Lung (tissue), 11 donors: ENCODE measurements at regions not wholly inside any gene's neighbourhood (a gene's known extent, or its start where the extent isn't known, plus 50 kb on each side); places are given as distances from the start of the nearest gene placed in this dataset.

ENCODE experiments used
- ATAC-seq: fragments of 200-7000 bp; cut with Tn5 transposase; one replicate; pipeline ENCODE4 v1.9.1; 2020; ENCODE audit warnings: moderate number of reproducible peaks; ENCODE audit not compliant: insufficient read depth, low FRiP score
- DNase-seq, 3 donors: peaks; one replicate each; pipeline ENCODE4 v3.0.0-alpha.2; 2013 to 2017
- H3K27ac ChIP-seq, 2 donors: one replicate each; pipeline ENCODE4 v1.5.1; 2013; ENCODE audit warnings: mild to moderate bottlenecking in 2 of 2, moderate library complexity in 2 of 2, control low read depth in 1 of 2, inconsistent platforms in 1 of 2, low read depth in 1 of 2, low read length in 1 of 2
- H3K27me3 ChIP-seq, 3 donors: one replicate each; pipeline ENCODE4 v1.5.1; 2013; ENCODE audit warnings: low read length in 2 of 3; ENCODE audit not compliant: control insufficient read depth in 3 of 3, insufficient read depth in 3 of 3
- H3K36me3 ChIP-seq, 4 donors: one replicate each; pipeline ENCODE4 v1.5.1; 2013; ENCODE audit warnings: low read length in 4 of 4, mild to moderate bottlenecking in 1 of 4, moderate library complexity in 1 of 4; ENCODE audit not compliant: control insufficient read depth in 4 of 4, insufficient read depth in 4 of 4
- H3K4me1 ChIP-seq, 5 donors: one replicate each; pipeline ENCODE4 v1.5.1; 2013; ENCODE audit warnings: low read length in 5 of 5, mild to moderate bottlenecking in 2 of 5, moderate library complexity in 1 of 5; ENCODE audit not compliant: control insufficient read depth in 5 of 5, insufficient read depth in 5 of 5
- H3K4me3 ChIP-seq: one replicate; pipeline ENCODE4 v1.5.1; 2013; ENCODE audit warnings: mild to moderate bottlenecking, control low read depth, moderate library complexity
- H3K9ac ChIP-seq, 2 donors: one replicate each; pipeline ENCODE4 v1.5.1; 2013; ENCODE audit warnings: low read length in 2 of 2, control low read depth in 1 of 2; ENCODE audit not compliant: insufficient read depth in 1 of 2
- H3K9me3 ChIP-seq, 4 donors: one replicate each; pipeline ENCODE4 v1.5.1; 2013; ENCODE audit warnings: low read length in 3 of 4, mild to moderate bottlenecking in 1 of 4, moderate library complexity in 1 of 4; ENCODE audit not compliant: control insufficient read depth in 4 of 4, insufficient read depth in 3 of 4
- CTCF ChIP-seq: IDR thresholded peaks from 2 replicates; pipeline ENCODE4 v1.5.1; 2012; ENCODE audit warnings: mild to moderate bottlenecking; ENCODE audit errors: control extremely low read depth, extremely low read depth
- WGBS, 2 donors: extraction: QIAGEN DNeasy Blood & Tissue Kit; methylation state at CpG; one replicate each; pipeline ENCODE4 v1.1.7; 2013; 5-methylcytosine and 5-hydroxymethylcytosine counted together
- donor health status: control.
- donor health status: control.
- donor health status: Bipolar disorder and iron deficiency.
- donor health status: healthy.
- donor health status: DM: yes; HTN: yes; CAD: no.

- 75 to 80% methylated on average over 6 of the region's 6 CpGs for WGBS, 2 donors
- ATAC-seq (no peak), DNase-seq (no peak)
- Histone ChIP-seq H3K27ac (no peak overlapping the region), H3K4me3 (no peak overlapping the region), H3K36me3 (no peaks in the 10 kb centered on the region), H3K9me3 (peaks cover 0 to 8% (median 0%) of the 10 kb centered on the region in 4 donors), H3K9ac (no peak overlapping the region), H3K27me3 (no peaks in the 10 kb centered on the region), H3K4me1 (no peaks in the 10 kb centered on the region)
- TF ChIP-seq CTCF = no peak
Measured at GRCh38 chr9:80059191-80059590, 487.4 kb downstream of the TLE4 start.

GRCh38 chr9:80052830-80053229 lies 481.1 kb downstream of the TLE4 start:
- WGBS, 2 donors = 90 to 94% methylated on average over 1 of the region's 1 CpG
- Histone ChIP-seq H3K4me1 (peaks cover 0 to 2% (median 0%) of the 10 kb centered on the region in 5 donors), H3K27me3 (no peaks in the 10 kb centered on the region), H3K36me3 (no peaks in the 10 kb centered on the region), H3K27ac (no peak overlapping the region), H3K9me3 (peaks cover 0 to 5% (median 3%) of the 10 kb centered on the region in 4 donors), H3K9ac (no peak overlapping the region), H3K4me3 (no peak overlapping the region)
- DNase-seq = no peak
- no peak for ATAC-seq
- TF ChIP-seq CTCF = no peak

- TF ChIP-seq CTCF = no peak
- no peak overlapping the region for H3K27ac ChIP-seq
Measured at GRCh38 chr9:80049096-80049782, 477.5 kb downstream of the TLE4 start.

More at GRCh38 chr9:80049096-80049782, 477.5 kb downstream of the TLE4 start:
- 62 to 73% methylated on average over 2 of the region's 2 CpGs for WGBS, 2 donors
- Histone ChIP-seq H3K27me3 (no peaks in the 10 kb centered on the region), H3K36me3 (no peaks in the 10 kb centered on the region), H3K4me3 (no peak overlapping the region), H3K4me1 (peaks cover 0 to 2% (median 0%) of the 10 kb centered on the region in 5 donors), H3K9ac (no peak overlapping the region), H3K9me3 (peaks cover 0 to 5% (median 3%) of the 10 kb centered on the region in 4 donors)
- no peak for ATAC-seq
- peak in 1 of 3 donors; percentile 3 for DNase-seq
